ENCODE measurements at regions not wholly inside any gene's neighbourhood (a gene's known extent, or its start where the extent isn't known, plus 50 kb on each side); places are given as distances from the start of the nearest gene placed in this dataset.
"Not testable (repeated sequence)": the region's sequence is repeated elsewhere in the genome, so short reads cannot be mapped to it uniquely, and the experiment has no call there.

DNA sequence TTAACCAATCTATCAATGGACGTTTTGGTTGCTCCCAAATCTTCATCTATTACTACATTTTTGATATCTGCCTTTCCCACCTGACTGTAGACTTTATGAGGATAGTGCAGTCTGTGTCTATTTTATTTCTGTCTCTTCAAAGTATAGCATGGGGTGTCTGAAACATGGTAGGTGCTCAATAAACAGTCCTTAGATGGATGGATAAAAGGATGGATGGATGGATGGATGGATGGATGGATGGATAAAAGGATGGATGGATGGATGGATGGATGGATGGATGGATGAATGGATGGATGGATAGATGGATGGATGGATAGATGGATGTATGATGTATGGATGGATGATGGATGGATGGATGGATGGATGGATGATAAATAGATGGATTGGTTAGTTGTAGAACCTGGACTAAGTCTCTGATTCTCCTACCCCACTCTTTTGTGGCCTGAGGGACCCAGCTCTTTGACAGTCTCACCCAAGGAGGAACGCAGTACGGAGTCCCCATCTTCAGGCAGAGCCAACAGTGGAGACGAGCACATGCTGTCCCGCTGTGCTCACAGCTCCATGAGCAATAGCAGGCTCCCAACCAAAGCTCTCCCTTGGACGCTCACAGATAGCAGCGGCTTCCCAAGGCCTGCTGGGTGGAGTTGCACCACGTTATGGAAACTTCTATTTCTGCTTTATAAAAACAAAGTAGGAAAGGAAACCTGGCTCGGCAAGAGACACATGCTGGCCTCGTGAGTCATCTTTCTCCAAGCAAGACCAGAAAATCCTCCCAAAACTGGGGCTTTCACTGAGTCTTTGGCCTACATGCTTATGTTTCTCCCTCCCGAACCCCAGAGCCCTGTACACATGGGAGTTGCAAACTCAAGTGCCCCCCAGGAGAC is 448.0 kb downstream of the MIAT start:
- no peak for DNase-seq

DNA sequence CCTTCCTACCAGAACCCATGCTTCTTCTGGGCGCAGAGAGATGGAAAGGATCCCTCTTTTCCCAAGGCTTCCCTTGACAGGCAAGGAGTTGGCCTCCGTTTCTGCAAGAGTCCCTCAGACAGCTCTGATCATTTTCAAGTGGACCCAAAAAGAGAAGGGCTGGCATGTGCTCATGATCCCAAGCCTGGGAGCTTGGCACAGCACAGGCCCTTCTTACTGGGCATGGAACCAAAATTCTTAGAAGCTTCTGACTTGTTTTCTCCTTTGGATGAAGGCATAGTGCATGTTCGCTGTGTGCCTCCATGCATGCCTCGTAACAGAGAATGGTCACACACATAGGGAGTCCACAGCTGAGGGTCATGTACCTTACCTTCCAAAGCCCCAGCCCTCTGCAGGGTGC is 449.6 kb downstream of the MIAT start:
- no peak for DNase-seq

DNA sequence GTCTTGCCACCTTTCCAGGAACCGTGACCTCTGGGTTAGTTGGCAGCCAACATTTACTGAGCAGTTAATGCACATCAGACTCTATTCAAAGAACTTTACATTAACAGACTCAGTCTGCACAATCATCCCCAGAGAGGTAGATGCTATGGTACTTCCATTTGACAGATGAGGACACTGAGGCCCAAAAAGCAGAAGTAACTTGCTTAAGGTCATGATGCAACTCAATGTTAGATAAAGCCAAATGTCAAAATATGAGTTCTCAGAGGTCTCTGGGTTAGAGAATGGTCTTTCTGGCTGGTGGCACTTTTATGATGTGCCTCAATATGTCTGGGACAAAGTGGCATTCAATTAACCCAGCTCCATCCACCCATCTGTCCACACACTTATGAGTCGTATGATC is 450.0 kb downstream of the MIAT start:
- no peak for DNase-seq

DNA sequence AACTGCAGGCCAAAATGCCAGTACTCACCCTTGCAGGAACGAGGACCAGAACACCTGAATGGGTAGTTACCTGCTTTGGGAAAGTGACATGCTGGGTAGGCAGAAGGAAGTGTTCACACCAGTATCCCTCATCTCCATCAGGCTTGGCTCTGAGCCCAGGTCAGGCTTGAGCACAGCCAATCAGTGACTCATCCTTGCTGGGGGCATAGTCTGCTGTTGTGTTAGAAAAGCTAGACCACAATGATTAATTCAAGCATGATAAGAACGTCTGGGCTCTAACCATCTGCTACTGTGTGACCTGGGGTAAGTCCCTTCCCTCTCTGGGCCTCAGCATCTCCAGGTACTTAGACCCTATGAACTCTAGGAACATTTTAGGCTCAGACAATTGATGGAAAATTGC is 450.4 kb downstream of the MIAT start:
- DNase-seq: peak; percentile 23

DNA sequence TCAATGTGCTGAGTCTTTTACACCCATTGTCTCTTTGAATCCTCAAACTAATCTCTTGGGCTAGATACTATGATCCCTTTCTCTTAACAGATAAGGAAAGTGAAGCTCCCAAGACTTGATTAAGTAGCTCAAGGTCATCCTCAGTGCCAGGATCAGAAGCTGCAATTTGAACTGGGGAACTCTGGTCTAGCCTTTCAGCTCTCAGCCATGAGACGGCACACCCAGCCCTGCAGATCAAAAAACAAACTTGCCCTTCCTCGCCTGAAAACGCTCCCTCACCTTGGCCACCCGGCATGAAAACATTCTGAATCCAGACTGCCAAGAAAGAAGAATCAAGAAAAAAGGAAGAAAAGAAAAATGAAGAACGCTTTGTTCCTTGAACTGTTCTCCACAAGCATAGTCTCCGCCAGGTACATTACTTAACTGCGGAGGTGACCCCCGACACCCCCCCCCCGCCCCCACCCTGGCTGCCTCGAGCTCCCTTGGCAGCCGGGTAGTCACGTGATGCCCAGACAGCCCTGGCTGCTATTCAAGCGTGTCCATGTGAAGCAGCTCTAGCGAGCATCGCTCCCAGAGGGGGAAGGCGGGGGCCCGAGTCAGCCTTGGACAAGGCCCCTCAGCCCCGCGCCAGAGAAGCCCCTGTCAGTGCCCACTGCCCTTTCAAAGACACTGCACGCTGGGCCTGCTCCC is 451.2 kb downstream of the MIAT start:
- DNase-seq: no peak

DNA sequence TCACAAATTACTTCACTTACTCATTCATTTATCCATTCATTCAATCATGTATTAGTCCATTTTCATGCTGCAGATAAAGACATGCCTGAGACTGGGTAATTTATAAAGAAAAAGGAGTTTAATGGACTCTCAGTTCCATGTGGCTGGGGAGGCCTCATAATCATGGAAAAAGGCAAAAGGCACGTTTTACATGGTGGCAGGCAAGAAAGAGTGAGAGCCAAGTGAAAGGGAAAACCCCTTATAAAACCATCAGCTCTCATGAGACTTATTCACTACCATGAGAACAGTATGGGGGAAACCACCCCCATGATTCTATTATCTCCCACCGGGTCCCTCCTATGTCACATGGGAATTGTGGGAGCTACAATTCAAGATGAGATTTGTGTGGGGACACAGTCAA is 452.0 kb downstream of the MIAT start:
- not testable (repeated sequence) for DNase-seq

DNA sequence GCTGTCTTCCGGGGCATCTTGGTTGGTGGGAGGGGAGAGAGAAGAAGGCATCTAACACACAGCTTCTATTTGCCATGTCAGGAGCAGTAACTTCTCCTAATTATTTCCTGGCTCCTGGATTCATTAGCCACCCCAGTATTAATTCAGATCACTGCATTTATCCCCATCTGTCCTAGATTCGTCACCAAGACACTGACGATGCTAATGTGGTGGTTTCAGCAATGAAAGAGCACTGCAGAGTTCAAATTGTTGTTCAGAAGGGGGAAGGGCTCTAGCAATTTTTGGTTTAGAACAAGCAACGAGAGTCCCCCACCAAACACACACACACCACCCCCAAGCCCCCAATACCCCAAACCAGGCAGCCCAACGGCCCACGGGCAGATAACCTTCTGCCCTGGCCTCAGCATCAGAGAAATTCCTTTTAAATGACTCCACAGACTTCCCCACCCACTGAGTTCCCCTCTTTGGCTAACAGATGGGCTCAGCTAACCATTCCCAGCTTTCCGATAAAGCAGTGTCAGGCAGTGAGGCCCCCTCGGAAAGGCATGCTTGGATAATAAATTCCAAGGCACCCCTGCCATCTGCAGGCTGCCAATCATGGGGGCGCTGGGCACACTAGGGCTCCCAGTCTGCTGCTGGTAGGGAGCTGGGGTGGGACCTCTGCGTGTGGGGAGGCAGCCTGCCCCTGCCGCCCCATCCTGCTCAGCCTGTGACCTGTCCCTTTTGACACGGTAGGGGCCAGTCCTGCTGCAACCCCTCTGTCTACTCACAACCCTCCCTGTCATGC is 453.5 kb downstream of the MIAT start:
- no peak for DNase-seq

DNA sequence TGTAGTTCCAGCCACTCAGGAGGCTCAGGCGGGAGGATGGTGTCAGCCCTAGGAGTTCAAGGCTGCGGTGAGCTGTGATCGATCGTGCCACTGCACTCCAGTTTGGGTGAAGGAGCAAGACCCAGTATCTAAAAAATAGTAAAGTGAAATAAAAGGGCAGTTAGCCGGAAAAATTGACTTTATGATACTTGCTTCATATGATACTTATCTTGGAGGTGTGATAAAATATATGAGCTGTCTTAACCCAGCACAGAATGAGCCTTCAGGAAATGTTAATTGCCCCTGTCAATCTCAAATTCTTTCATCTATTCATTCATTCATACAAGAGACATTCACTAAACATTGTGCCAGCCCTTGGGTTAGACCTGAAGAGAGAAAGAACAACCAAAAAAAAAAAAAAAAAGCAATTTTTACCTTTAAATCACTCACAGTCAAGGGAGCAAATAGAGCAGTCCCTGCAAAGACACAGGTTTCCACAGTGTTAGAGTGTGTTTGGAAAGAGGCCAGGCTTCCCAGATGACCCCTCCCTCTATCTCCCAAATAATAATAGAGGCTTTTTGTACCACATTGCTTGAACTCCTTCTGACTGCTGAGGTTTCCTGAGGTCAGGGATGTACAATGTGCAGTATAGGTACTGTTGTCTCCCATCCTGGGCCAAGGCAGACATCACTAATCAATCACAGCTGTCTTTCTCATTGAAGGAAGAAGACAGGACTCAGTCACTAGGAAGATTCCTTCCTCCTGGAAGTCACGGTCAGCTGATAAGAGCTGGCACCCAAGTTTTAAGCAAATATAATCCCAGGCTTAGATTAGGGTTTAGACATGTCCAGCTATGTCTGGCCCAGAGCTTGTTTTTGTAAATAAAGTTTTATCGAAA is 454.6 kb downstream of the MIAT start:
- no peak for DNase-seq

DNA sequence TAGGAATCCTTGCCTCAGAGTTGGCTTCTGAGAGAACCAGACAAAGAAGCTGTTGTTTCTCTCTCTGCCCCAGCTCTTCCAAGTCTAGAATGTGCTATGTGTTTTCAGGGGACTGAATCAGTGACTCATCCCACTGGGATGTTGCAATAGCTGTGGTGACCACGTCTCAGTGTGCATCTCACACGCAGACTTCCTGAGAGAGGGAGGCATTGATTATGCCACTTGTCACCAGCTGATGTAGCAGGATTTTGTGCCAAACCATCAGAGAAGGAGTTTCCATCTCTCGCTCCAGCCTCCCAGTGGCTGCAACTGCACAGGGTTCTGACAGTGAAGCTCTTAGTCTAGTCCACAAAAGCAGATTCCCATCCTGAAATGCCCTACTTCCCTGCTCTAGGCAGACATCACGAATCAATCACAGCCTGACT is 455.8 kb downstream of the MIAT start:
- DNase-seq: peak; percentile 66

DNA sequence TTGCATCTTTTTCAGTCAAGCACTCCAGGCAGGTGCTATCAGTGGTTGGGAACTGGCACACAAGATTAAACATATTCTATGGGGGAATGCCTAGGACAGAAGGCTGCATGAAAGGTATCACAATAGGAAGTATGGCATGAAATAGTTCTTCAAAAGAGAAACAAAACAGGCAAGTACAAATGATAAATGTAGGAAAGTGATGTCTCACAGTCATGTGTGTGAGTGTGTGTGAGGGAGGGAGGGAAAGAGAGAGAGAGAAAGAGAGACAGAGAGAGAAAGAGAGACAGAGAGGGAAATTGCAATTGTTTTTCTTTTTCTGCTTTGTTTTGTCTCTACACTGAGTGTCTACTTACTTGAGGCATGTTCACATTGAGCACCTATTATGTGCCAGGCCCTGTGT is 456.3 kb downstream of the MIAT start:
- no peak for DNase-seq

DNA sequence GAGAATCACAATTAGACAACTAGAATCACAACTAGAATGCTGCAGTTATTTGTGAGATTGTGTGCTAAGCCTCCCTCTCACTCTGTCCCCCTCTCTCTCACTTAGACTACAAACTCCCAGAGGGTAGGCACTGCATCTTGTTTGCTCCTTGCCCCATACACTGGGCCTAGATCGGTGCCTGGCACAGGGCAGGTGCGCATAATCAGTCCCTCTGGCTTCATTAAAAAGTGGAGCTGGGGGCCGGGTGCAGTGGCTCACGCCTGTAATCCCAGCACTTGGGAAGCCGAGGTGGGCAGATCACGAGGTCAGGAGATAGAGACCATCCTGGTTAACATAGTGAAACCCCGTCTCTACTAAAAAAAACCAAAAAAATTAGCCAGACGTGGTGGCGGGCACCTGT is 456.8 kb downstream of the MIAT start:
- DNase-seq: no peak

DNA sequence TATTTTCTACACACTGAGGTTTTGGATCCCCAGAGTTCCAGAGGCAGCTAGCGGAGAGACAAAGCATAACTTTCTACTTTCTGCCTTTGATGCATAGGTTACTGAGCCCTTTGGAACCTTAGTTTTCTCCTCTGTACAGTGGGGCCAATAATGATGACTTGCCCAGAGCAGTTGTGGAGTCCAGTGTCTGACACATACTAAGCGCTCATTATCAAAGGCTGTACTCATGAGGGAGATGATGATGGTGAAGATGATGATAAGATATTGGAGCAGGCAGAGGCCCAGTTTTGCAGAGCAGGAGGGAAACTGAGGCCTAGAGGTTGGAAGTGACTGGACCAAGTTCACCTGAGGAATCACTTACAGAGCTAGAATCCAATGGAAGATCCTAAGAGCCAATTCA is 458.0 kb downstream of the MIAT start:
- DNase-seq: no peak

DNA sequence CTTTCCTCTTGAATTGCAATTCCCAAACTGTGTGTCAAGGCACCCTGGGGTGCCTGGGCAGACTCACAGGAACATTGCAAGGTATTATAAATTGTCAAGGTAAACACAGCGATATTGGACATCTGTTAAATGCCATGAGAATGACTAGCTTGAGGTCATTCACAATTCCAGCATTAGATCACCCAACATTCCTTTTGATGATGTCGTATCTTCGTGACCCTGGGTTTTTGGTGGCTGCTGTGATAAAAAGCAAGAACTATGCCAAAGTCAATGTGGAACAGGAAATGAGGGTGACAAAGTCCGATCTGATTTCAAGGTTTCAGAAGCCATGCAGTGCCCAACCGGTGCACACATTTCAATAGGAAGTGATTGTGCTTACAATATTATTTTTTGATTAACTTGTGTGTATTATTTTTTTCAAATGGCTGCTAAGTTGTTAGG is 458.4 kb downstream of the MIAT start:
- no peak for DNase-seq

DNA sequence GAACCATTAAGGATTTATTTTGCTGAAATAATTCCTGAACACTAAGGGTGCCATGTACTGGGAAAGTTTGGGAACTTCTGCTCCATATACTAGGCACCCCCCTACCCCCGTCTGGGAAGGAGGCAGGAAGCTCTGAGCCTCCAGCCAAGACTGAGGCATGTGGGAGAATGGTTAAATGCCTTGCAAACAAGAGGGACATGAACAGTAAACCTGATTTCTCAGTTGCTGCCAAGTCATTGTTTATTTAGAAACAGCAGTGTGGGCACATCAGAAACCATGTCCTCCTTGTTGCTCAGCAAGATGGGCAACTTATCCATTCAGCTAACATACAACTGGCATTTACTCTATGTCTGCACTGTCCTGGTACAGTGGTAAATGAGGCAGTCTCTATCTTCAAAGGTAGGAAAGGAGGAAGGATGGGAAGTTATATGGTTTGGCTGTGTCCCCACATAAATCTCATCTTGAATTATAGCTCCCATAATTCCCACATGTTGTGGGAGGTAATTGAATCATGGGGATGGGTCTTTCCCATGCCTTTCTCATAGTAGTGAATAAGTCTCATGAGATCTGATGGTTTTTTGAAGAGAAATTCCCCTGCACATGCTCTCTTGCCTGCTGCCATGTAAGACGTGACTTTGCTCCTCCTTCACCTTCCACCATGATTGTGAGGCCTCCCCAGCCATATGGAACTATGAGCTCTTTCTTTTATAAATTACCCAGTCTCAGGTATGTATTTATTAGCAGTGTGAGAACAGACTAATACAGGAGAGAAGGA is 459.1 kb downstream of the MIAT start:
- DNase-seq: no peak

DNA sequence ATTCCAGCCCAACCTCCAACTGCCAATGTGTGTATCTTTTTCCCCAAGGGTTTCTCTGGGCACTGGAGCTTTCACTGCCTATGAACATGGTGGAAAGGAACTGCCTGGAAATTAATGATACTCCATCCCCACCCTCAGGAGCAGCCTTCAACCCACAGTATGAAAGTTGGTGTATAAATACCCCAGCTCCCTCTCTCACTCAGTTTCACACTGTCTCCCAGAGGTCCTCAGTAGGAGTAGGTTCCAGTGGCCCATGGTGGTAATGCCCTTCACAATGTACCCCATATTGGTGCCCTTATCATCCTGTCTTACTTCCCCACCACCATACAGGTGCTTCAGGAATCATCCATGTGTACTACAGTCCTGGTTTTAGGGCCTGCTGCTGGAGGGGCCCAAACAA is 462.6 kb downstream of the MIAT start:
- no peak for DNase-seq

DNA sequence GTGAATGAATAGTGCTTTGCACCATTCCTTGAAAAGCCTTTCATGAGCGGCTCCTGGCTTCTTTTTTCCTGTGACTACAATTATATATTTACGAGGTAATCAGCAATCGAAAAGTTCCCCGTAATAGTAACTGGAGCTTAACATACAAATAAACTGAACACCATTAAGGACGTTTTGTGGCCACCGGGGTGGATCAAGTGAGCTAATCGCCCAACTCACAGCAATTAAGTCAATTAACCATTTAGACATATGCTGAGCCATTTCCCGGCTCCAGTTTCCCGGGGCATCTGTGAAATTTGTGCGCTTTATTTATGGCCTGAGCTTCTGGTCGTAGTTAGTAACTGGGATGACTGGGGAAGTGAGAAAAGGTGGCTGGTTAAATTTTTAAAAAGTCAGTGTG is 465.2 kb downstream of the MIAT start:
- DNase-seq: no peak

DNA sequence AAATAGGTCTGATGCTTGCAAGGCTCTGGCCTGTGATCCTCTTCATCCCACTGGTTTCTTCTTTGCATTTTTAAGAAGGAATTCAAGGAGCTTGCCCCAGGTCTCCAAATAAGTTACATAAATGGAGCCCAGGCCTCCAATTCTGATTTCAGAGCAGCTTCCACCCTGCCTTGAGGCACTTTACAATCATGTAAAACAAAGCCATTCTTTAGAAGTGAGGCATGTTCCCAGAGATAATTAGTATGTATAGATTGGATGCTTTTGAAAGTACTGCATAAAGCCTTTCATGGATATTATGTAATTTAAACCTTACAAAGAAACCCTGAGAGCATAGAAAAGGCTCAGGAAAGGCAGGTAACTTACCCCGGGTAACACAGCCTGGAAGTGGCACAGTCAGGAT is 466.5 kb downstream of the MIAT start:
- no peak for DNase-seq

DNA sequence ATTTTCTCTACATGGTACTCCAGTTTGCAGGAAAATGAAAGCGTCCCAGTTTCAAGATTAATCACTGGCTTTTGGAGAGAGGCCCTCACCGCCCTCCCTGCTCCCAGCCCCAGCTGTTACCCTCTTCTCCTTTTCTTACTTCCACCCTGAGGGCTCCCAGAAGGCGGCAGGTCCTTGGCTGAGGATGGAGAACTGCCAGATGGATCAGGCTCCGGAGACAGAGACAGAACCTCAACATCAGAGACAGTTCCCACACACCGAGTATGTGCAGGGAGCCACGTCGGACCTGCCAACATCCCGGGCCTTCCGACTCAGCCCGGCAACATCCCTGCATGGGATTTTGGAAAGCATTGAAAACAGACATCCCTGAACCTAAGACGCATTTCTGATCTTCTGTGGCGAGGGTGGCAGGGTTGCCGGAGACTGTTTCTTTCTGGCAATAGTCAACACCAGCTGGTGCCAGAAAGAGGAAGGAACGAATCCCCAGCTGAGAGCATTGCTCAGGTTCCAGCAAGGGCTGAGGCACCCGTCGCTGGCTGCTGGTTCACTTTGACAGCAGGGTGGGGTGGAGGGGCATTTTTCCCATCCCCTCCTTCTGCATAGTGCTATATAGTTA is 467.1 kb downstream of the MIAT start:
- DNase-seq: no peak

DNA sequence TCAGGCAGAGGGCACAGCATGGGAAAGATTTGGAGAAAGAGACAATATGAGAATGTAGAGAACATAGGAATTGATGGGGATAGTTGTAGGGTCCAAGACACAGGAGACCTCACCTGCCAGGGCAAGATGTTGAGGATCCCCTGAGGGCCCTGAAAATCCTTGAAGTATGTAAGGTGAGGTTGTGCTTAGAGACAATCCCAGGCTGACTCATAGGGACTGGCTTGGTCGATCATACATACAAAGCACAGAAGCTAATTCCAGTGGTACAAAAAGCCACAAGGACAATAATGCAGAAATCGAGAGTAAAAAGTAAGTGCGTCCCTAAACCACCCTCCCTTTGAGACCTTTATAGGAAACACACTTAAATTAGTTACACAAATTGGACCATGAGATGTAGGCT is 468.2 kb downstream of the MIAT start:
- DNase-seq: no peak

DNA sequence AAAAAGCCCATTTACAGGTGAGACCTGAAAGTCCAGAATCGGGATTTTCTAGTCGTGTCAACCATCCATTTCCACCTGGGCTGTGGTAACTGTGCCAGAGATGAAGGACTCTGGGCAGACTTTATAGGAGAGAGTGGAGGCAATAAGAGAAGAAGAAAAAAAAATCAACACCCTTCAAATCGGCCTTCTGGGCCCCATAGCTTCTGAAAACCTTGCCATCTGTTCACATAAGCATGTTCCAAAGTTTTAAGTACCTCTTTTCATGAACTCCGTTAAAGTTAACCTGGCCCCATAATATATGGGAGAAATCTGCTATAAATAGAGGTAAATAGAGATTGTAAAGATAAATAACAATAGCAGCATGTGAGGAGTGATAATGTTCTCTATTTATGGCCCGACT is 470.5 kb downstream of the MIAT start:
- no peak for DNase-seq

DNA sequence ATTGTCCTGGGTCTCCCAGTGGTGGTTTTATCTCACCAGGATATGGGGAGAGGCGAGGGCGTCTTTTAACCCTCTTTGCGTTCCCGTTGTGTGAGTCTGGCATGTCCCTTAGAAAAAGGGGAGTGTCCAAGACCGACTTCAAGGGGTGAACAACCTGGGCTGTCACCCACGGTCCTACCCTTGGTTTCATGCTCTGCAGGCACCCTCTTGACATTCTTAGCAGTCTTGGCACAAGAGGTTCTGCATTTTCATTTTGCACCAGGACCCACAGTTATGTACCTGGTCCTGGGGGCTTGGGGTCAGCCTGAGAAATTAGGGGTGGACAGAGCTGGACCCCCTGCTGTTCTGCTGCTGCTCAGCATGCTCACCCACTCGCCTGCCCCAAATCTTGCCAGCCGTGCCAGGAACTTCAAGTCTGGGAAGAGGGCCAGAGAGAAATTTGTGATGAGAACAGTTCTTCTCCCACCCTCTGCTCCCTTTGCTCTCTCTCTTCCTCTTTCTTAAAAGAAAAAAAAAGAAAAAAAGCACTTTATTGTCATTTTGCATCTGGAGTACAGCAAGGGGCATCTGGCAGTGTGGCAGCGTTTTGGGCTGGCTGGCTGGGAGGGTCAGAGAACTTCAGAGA is 471.2 kb downstream of the MIAT start:
- DNase-seq: no peak

Data from NK-92 treated with Interleukin-12 subunit alpha and Interleukin-12 subunit beta, amount 100 ng/mL, for 24 hours (cell line).